B cell (primary cell): ENCODE measurements at regions not wholly inside any gene's neighbourhood (a gene's known extent, or its start where the extent isn't known, plus 50 kb on each side); places are given as distances from the start of the nearest gene placed in this dataset.

Experiments
- ATAC-seq: fragments of 200-7000 bp; cut with Tn5 transposase; one replicate; pipeline ENCODE4 v1.10.0; 2021; ENCODE audit warnings: low read depth, mild to moderate bottlenecking, moderate number of reproducible peaks, moderate library complexity
- CTCF ChIA-PET: fragments of 350-600 bp; sonication (Branson Sonifier 250); formaldehyde crosslinking; loops from one replicate; lab custom pipeline; 2021; ENCODE audit warnings: antibody characterized with exemption, inconsistent platforms; lab: Charles Lee
- POLR2A ChIA-PET: fragments of 350-600 bp; sonication (Branson Sonifier 250); formaldehyde crosslinking; loops from one replicate; lab custom pipeline; 2021; ENCODE audit warnings: antibody characterized with exemption; lab: Charles Lee
- DNase-seq: peaks from one replicate; pipeline ENCODE4 v3.0.0; 2013
- H2AFZ ChIP-seq: 2 replicates; pipeline ENCODE4 v1.6.1; 2012; ENCODE audit warnings: mild to moderate bottlenecking, low read depth, low read length; ENCODE audit not compliant: insufficient read depth, poor library complexity, severe bottlenecking
- H3K27ac ChIP-seq, 2 donors: 1 replicate in 1 of 2; 2 replicates in 1 of 2; pipeline ENCODE4 v1.5.1; 2012 to 2013; ENCODE audit warnings: low read length in 2 of 2, mild to moderate bottlenecking in 2 of 2, moderate library complexity in 1 of 2
- H3K27me3 ChIP-seq, 4 experiments: fragments of 200-600 bp in 1 of 4; sonication (generic) in 1 of 4; replicated peaks in 1 of 4; 1 replicate in 2 of 4; 2 replicates in 2 of 4; pipeline versions ENCODE4 v1.6.1 to v1.7.0; 2013 to 2016; ENCODE audit warnings: low read length in 3 of 4, mild to moderate bottlenecking in 2 of 4, mixed read lengths in 1 of 4, moderate library complexity in 1 of 4; ENCODE audit not compliant: insufficient read depth in 4 of 4, control insufficient read depth in 3 of 4; ENCODE audit errors: control extremely low read depth in 1 of 4
- H3K36me3 ChIP-seq, 2 experiments: replicated peaks in 1 of 2; 1 replicate in 1 of 2; 2 replicates in 1 of 2; pipeline versions ENCODE4 v1.6.1 to v1.7.1; 2013; ENCODE audit warnings: low read length in 1 of 2; ENCODE audit not compliant: insufficient read depth in 2 of 2, control insufficient read depth in 1 of 2; ENCODE audit errors: control extremely low read depth in 1 of 2, extremely low read depth in 1 of 2
- H3K4me1 ChIP-seq, 2 donors: fragments of 200-600 bp in 1 of 2; sonication (generic) in 1 of 2; 1 replicate in 1 of 2; 2 replicates in 1 of 2; pipeline versions ENCODE4 v1.5.1 to v1.6.1; 2013 to 2017; ENCODE audit warnings: low read length in 2 of 2; ENCODE audit not compliant: control insufficient read depth in 2 of 2, insufficient read depth in 2 of 2
- H3K4me2 ChIP-seq: replicated peaks from 2 replicates; pipeline ENCODE3; 2012; ENCODE audit warnings: mild to moderate bottlenecking, low read depth, low read length; ENCODE audit not compliant: poor library complexity, severe bottlenecking
- H3K4me3 ChIP-seq, 5 experiments: fragments of 200-600 bp in 1 of 5; sonication (generic) in 1 of 5; 1 replicate in 3 of 5; 2 replicates in 2 of 5; pipeline versions ENCODE4 v1.5.1 to v1.7.0; 2011 to 2016; ENCODE audit warnings: low read length in 4 of 5, mild to moderate bottlenecking in 4 of 5, low read depth in 2 of 5, control low read depth in 1 of 5, moderate library complexity in 1 of 5; ENCODE audit not compliant: insufficient read depth in 1 of 5; ENCODE audit errors: control extremely low read depth in 1 of 5, extremely low read depth in 1 of 5
- H3K79me2 ChIP-seq: fragments of 200-600 bp; sonication (generic); one replicate; pipeline ENCODE4 v1.6.0; 2016; ENCODE audit warnings: low read length; ENCODE audit not compliant: control insufficient read depth, insufficient read depth
- H3K9ac ChIP-seq: fragments of 200-600 bp; sonication (generic); 2 replicates; pipeline ENCODE4 v1.6.1; 2017; ENCODE audit warnings: mild to moderate bottlenecking, low read length, moderate library complexity
- H3K9me3 ChIP-seq, 3 donors: one replicate each; pipeline versions ENCODE4 v1.6.1 to v1.7.1; 2013; ENCODE audit warnings: low read length in 2 of 3; ENCODE audit not compliant: control insufficient read depth in 2 of 3, insufficient read depth in 1 of 3; ENCODE audit errors: control extremely low read depth in 1 of 3
- H4K20me1 ChIP-seq: 2 replicates; pipeline ENCODE4 v1.6.0; 2012; ENCODE audit warnings: mild to moderate bottlenecking, low read length; ENCODE audit not compliant: insufficient read depth, control insufficient read depth, poor library complexity, severe bottlenecking
- H3K27ac Mint-ChIP-seq: one replicate; pipeline ENCODE4 v1.8.0; 2021; ENCODE audit warnings: mixed read lengths
- H3K27me3 Mint-ChIP-seq: one replicate; pipeline ENCODE4 v1.8.0; 2021; ENCODE audit warnings: mixed read lengths
- H3K4me1 Mint-ChIP-seq: one replicate; pipeline ENCODE4 v1.8.0; 2021; ENCODE audit warnings: mixed read lengths
- H3K4me3 Mint-ChIP-seq: one replicate; pipeline ENCODE4 v1.8.0; 2021; ENCODE audit warnings: mixed read lengths
- H3K9me3 Mint-ChIP-seq: one replicate; pipeline ENCODE4 v1.8.0; 2022; ENCODE audit warnings: mixed read lengths; ENCODE audit not compliant: insufficient read depth
- CTCF ChIP-seq: fragments of 200-600 bp; IDR thresholded peaks from one replicate; pipeline ENCODE4 v1.8.0; 2022; ENCODE audit warnings: antibody characterized with exemption, mild to moderate bottlenecking
- EZH2 ChIP-seq: IDR thresholded peaks from 2 replicates; pipeline ENCODE4 v1.6.1; 2012; ENCODE audit warnings: borderline replicate concordance, low read depth, mild to moderate bottlenecking, moderate library complexity, low read length; ENCODE audit not compliant: insufficient read depth, poor library complexity, severe bottlenecking
- WGBS: methylation state at CpG from one replicate; pipeline ENCODE4 v1.1.5; 2013; ENCODE audit warnings: missing lambda C conversion rate; ENCODE audit not compliant: insufficient coverage; 5-methylcytosine and 5-hydroxymethylcytosine counted together
- intact Hi-C: fragments of 100-400 bp; cut with micrococcal nuclease; formaldehyde crosslinking; loops from one replicate; pipeline ENCODE4 v1.10.0; 2022

- H3K9me3 ChIP-seq: peaks cover 0 to 6% (median 0%) of the 10 kb centered on the region in 3 donors
- peaks cover 2% of the 10 kb centered on the region for H3K9me3 Mint-ChIP-seq
- no peaks in the 10 kb centered on the region for H4K20me1 ChIP-seq
- no peak for ATAC-seq
- CTCF ChIA-PET: no interaction called here
- no CpG with 5 or more reads among the region's 2 CpGs for WGBS
- H3K4me1 Mint-ChIP-seq: no peaks in the 10 kb centered on the region
- no peaks in the 10 kb centered on the region for H3K4me1 ChIP-seq
- intact Hi-C loops: no loop called here
- POLR2A ChIA-PET: no interaction called here
- H3K9ac ChIP-seq: no peak overlapping the region
- H3K4me3 ChIP-seq: no peak overlapping the region
- no peak for DNase-seq
- H3K4me2 ChIP-seq: no peak overlapping the region
- no peaks in the 10 kb centered on the region for H3K79me2 ChIP-seq
- no peaks in the 10 kb centered on the region for H3K27me3 Mint-ChIP-seq
- H3K27ac Mint-ChIP-seq: no peak overlapping the region
- H3K4me3 Mint-ChIP-seq: no peak overlapping the region
- H3K27me3 ChIP-seq: no peaks in the 10 kb centered on the region
- TF ChIP-seq CTCF: no peak
- TF ChIP-seq EZH2: no peak
- no peak overlapping the region for H3K27ac ChIP-seq
- H2AFZ ChIP-seq: no peak overlapping the region
- no peaks in the 10 kb centered on the region for H3K36me3 ChIP-seq
Observed at GRCh38 chr2:53268086-53268485, 499.5 kb upstream of the CHAC2 start.

DNA sequence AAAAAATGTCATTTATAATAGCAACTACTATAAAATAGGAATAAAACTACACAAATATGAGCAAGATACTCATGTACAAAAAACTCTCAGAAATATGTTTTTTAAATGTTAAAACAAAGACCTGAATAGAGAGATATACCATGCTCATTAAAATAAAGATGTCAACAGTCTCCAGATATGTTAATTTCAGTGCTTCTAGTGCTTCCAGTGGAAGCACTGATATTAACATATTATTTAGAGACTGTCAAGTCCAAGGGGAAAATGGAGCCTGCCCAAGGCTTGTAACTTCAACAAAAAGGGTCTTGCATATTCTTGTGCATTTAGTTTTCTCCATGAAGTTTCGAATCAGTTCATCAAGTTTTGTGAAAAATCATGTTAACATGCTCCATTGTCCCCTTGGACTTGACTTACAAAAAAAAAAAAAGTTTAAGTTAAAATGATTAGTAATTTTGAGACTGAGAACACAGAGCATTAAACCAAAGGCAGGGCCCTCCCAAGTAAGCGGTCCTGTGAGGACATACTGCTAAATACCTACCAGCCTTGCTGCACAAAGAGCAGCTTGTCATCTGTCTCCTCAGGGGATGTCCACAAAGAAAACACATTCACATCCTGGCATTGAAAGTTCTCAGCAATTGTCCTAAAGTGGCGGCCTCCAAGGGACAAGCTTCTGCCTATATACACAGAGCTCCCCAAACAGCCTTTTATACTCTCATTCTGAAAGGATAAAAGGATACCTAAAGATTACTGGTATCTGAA is 501.9 kb upstream of the CHAC2 start:
- H3K4me3 Mint-ChIP-seq: no peak overlapping the region
- TF ChIP-seq CTCF (no peak), EZH2 (no peak)
- no peaks in the 10 kb centered on the region for H3K9me3 Mint-ChIP-seq
- DNase-seq (no peak), ATAC-seq (no peak)
- Histone ChIP-seq H3K79me2 (no peaks in the 10 kb centered on the region), H3K4me3 (no peak overlapping the region), H3K9me3 (peaks cover 0 to 6% (median 0%) of the 10 kb centered on the region in 3 donors), H3K36me3 (no peaks in the 10 kb centered on the region), H3K27ac (no peak overlapping the region), H3K9ac (no peak overlapping the region), H2AFZ (no peak overlapping the region), H3K4me2 (no peak overlapping the region), H3K27me3 (no peaks in the 10 kb centered on the region), H4K20me1 (no peaks in the 10 kb centered on the region), H3K4me1 (no peaks in the 10 kb centered on the region)
- no peaks in the 10 kb centered on the region for H3K27me3 Mint-ChIP-seq
- CTCF ChIA-PET: no interaction called here
- POLR2A ChIA-PET: no interaction called here
- H3K4me1 Mint-ChIP-seq: no peaks in the 10 kb centered on the region
- 78% methylated on average over 1 of the region's 3 CpGs for WGBS
- H3K27ac Mint-ChIP-seq: no peak overlapping the region
- intact Hi-C loops: no loop called here
